ENCODE measurements at regions not wholly inside any gene's neighbourhood (a gene's known extent, or its start where the extent isn't known, plus 50 kb on each side); places are given as distances from the start of the nearest gene placed in this dataset.

DNA sequence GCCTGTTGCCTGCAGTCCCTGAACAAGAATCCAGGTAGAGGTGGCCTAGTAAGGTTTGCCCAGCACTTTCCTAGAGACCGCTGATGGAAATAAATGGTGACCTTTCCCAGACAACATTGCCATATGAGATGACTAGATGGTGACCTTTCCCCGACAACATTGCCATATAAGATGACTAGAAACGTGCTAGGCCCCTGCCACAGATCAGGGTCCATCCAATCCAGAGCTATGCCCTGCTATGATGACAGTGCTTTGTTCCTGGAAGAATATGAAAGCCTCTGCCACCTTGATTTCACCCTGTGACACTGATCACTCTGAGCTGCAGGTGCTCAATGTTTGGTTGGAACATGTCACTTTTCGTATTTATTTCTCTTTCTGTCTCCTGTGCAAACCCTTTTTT lies 133.8 kb upstream of the SPTLC3 start:
- no peaks in the 10 kb centered on the region for H3K79me2 ChIP-seq (ENCODE audit: control insufficient read depth, insufficient read depth, low read length)
- H3K9ac ChIP-seq (ENCODE audit: insufficient read depth, low read length) = no peak overlapping the region
- H3K36me3 ChIP-seq (ENCODE audit: control insufficient read depth, insufficient read depth, low read length) = no peaks in the 10 kb centered on the region
- H3K4me2 ChIP-seq (ENCODE audit: extremely low read depth, insufficient read depth, low read length) = no peak overlapping the region
- no peaks in the 10 kb centered on the region for H3K4me1 ChIP-seq (ENCODE audit: control insufficient read depth, extremely low read depth, insufficient read depth, low read length)
- no peak overlapping the region for H3K27ac ChIP-seq (ENCODE audit: insufficient read depth, low read length)
- no peaks in the 10 kb centered on the region for H3K9me3 ChIP-seq (ENCODE audit: control insufficient read depth, insufficient read depth, low read depth, low read length)
- no peaks in the 10 kb centered on the region for H3K27me3 ChIP-seq (ENCODE audit: control insufficient read depth, insufficient read depth, low read length)
- DNase-seq (ENCODE audit: low read depth in 2 of 2) = no peak
- H4K20me1 ChIP-seq (ENCODE audit: control insufficient read depth, extremely low read depth, insufficient read depth, low read length) = no peaks in the 10 kb centered on the region
- no peak overlapping the region for H3K4me3 ChIP-seq (replicated peaks in 1 of 4; ENCODE audit: control extremely low read depth in 1 of 4, insufficient read depth in 1 of 4, low read depth in 3 of 4, low read length in 4 of 4)
- no peak overlapping the region for H2AFZ ChIP-seq (ENCODE audit: low read length)
- TF ChIP-seq EZH2 (IDR thresholded peaks at IDR 0.05; ENCODE audit: low read length, missing control alignments) = no peak
- TF ChIP-seq, protein P1, sequence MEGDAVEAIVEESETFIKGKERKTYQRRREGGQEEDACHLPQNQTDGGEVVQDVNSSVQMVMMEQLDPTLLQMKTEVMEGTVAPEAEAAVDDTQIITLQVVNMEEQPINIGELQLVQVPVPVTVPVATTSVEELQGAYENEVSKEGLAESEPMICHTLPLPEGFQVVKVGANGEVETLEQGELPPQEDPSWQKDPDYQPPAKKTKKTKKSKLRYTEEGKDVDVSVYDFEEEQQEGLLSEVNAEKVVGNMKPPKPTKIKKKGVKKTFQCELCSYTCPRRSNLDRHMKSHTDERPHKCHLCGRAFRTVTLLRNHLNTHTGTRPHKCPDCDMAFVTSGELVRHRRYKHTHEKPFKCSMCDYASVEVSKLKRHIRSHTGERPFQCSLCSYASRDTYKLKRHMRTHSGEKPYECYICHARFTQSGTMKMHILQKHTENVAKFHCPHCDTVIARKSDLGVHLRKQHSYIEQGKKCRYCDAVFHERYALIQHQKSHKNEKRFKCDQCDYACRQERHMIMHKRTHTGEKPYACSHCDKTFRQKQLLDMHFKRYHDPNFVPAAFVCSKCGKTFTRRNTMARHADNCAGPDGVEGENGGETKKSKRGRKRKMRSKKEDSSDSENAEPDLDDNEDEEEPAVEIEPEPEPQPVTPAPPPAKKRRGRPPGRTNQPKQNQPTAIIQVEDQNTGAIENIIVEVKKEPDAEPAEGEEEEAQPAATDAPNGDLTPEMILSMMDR (conservative IDR thresholded peaks at IDR 0.05 in 1 of 2, IDR thresholded peaks at IDR 0.05 in 1 of 2; ENCODE audit: low read depth in 1 of 2, low read length in 2 of 2) = no peak

DNA sequence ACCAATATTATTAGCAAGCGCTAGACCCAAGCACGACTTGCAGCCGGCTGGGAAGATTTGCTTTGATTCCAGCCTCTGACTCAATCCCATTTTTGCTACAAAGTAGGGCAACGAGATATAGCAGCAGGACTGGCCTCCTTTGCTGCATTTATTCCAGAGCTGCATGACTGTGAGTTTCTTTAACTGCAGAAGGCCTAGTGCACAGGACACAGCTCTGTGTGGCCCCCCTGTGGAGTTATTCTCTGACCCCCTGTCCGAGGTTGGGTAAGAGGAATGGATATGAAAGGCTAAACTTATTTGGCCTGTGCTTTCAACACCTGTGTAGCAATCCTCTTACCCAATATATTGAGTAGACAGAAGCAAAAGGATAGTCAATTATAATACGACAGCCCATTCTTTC lies 133.3 kb upstream of the SPTLC3 start:
- Histone ChIP-seq H3K9me3 (ENCODE audit: control insufficient read depth, insufficient read depth, low read depth, low read length) (no peaks in the 10 kb centered on the region), H3K4me2 (ENCODE audit: extremely low read depth, insufficient read depth, low read length) (no peak overlapping the region), H3K79me2 (ENCODE audit: control insufficient read depth, insufficient read depth, low read length) (no peaks in the 10 kb centered on the region), H3K4me3 (replicated peaks in 1 of 4; ENCODE audit: control extremely low read depth in 1 of 4, insufficient read depth in 1 of 4, low read depth in 3 of 4, low read length in 4 of 4) (no peak overlapping the region), H3K9ac (ENCODE audit: insufficient read depth, low read length) (no peak overlapping the region), H3K27me3 (ENCODE audit: control insufficient read depth, insufficient read depth, low read length) (no peaks in the 10 kb centered on the region), H3K36me3 (ENCODE audit: control insufficient read depth, insufficient read depth, low read length) (no peaks in the 10 kb centered on the region), H3K27ac (ENCODE audit: insufficient read depth, low read length) (no peak overlapping the region), H2AFZ (ENCODE audit: low read length) (no peak overlapping the region), H3K4me1 (ENCODE audit: control insufficient read depth, extremely low read depth, insufficient read depth, low read length) (no peaks in the 10 kb centered on the region), H4K20me1 (ENCODE audit: control insufficient read depth, extremely low read depth, insufficient read depth, low read length) (no peaks in the 10 kb centered on the region)
- no peak for TF ChIP-seq EZH2 (IDR thresholded peaks at IDR 0.05; ENCODE audit: low read length, missing control alignments)
- TF ChIP-seq, protein P1 (conservative IDR thresholded peaks at IDR 0.05 in 1 of 2, IDR thresholded peaks at IDR 0.05 in 1 of 2; ENCODE audit: low read depth in 1 of 2, low read length in 2 of 2) = no peak
- no peak for DNase-seq (ENCODE audit: low read depth in 2 of 2)

DNA sequence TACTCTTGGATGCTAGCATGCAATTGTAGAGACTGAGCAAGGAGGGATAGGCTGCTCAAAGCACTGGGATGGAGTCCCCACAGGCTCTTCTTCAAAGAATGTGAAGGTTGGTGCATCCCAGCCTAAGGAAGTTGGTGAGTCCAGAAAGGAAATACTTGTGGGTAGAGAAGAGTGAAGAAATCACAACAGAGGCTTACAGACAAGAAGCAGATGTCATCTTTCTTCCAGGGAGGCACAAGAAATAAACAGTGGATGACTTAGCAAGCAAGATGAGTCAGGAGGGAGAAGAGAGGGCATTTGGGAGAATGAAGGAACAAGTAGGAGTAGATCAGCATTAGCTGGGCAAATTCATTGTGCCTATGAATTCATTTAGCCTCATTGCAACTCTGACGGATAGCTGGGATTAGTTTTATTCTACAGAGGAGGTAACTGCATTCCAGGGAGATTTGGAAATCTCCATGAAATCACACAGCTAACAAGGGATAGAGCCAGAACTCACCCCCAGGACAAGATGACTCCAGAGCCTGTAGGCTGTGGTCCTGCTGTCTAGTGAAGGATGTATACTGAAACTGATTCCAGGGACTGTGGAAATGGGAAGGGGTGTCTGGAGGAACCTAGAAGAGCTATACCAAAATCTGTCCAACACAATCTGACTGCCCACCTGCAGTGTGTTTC lies 125.8 kb upstream of the SPTLC3 start:
- DNase-seq (ENCODE audit: low read depth in 2 of 2) = peak; percentile 2 to 30
- Histone ChIP-seq H3K4me3 (replicated peaks in 1 of 4; ENCODE audit: control extremely low read depth in 1 of 4, insufficient read depth in 1 of 4, low read depth in 3 of 4, low read length in 4 of 4) (no peak overlapping the region), H3K36me3 (ENCODE audit: control insufficient read depth, insufficient read depth, low read length) (no peaks in the 10 kb centered on the region), H3K27ac (ENCODE audit: insufficient read depth, low read length) (no peak overlapping the region), H2AFZ (ENCODE audit: low read length) (no peak overlapping the region), H3K27me3 (ENCODE audit: control insufficient read depth, insufficient read depth, low read length) (no peaks in the 10 kb centered on the region), H3K4me1 (ENCODE audit: control insufficient read depth, extremely low read depth, insufficient read depth, low read length) (no peaks in the 10 kb centered on the region), H4K20me1 (ENCODE audit: control insufficient read depth, extremely low read depth, insufficient read depth, low read length) (no peaks in the 10 kb centered on the region), H3K4me2 (ENCODE audit: extremely low read depth, insufficient read depth, low read length) (no peak overlapping the region), H3K9ac (ENCODE audit: insufficient read depth, low read length) (no peak overlapping the region), H3K79me2 (ENCODE audit: control insufficient read depth, insufficient read depth, low read length) (no peaks in the 10 kb centered on the region), H3K9me3 (ENCODE audit: control insufficient read depth, insufficient read depth, low read depth, low read length) (no peaks in the 10 kb centered on the region)
- TF ChIP-seq, protein P1 (conservative IDR thresholded peaks at IDR 0.05 in 1 of 2, IDR thresholded peaks at IDR 0.05 in 1 of 2; ENCODE audit: low read depth in 1 of 2, low read length in 2 of 2) = no peak
- no peak for TF ChIP-seq EZH2 (IDR thresholded peaks at IDR 0.05; ENCODE audit: low read length, missing control alignments)
